GM12875 (cell line): ENCODE measurements at regions not wholly inside any gene's neighbourhood (a gene's known extent, or its start where the extent isn't known, plus 50 kb on each side); places are given as distances from the start of the nearest gene placed in this dataset.

Source experiments
- H3K4me3 ChIP-seq: one replicate; pipeline ENCODE4 v1.5.1; 2011; ENCODE audit warnings: low read depth, low read length, control low read depth
- TF ChIP-seq, protein P1 (sequence below): IDR thresholded peaks from 2 replicates; pipeline ENCODE4 v1.5.1; 2011; ENCODE audit warnings: low read depth, mild to moderate bottlenecking, control low read depth, inconsistent platforms, low read length, moderate library complexity, borderline replicate concordance; ENCODE audit not compliant: insufficient read depth

DNA sequence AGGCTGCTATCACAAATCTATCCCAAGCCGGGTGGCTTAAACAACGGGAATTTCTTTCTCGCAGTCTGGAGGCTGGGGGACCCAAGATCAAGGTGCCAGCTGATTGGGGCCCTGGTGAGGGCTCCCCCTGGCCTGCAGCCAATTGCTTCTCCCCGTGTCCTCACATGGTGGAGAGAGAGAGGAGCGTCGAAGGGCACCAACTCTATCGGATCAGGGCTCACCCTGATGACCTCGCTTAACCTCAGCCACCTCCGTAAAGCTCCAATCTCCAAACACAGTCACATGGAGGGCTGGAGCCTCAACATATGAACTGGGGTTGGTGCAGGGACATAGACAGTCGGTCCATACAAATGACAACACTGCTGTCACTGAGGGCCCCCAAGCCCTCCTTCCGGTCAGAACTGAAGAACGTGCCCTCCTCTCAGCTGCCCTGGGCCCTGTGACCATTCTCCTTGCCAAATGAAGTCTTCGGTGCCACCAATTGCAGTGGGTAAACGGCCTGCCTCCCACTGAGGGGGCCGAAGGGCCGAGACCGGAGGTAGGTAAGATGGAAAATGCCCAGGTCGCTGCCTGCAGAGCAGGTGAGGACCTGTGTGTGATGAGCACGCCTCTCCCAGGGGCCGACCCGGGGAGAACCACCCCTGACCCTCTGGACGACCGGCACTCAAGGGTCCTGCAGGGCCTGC is 211.0 kb downstream of the TOMM20 start:
- TF ChIP-seq, protein P1, sequence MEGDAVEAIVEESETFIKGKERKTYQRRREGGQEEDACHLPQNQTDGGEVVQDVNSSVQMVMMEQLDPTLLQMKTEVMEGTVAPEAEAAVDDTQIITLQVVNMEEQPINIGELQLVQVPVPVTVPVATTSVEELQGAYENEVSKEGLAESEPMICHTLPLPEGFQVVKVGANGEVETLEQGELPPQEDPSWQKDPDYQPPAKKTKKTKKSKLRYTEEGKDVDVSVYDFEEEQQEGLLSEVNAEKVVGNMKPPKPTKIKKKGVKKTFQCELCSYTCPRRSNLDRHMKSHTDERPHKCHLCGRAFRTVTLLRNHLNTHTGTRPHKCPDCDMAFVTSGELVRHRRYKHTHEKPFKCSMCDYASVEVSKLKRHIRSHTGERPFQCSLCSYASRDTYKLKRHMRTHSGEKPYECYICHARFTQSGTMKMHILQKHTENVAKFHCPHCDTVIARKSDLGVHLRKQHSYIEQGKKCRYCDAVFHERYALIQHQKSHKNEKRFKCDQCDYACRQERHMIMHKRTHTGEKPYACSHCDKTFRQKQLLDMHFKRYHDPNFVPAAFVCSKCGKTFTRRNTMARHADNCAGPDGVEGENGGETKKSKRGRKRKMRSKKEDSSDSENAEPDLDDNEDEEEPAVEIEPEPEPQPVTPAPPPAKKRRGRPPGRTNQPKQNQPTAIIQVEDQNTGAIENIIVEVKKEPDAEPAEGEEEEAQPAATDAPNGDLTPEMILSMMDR: no peak
- no peak overlapping the region for H3K4me3 ChIP-seq

- H3K4me3 ChIP-seq: no peak overlapping the region
- TF ChIP-seq, protein P1: no peak
Measured at GRCh38 chr1:234916840-234917239, 211.8 kb downstream of the TOMM20 start.

- no peak overlapping the region for H3K4me3 ChIP-seq
Measured at GRCh38 chr1:234915924-234916675, 212.5 kb downstream of the TOMM20 start.

DNA sequence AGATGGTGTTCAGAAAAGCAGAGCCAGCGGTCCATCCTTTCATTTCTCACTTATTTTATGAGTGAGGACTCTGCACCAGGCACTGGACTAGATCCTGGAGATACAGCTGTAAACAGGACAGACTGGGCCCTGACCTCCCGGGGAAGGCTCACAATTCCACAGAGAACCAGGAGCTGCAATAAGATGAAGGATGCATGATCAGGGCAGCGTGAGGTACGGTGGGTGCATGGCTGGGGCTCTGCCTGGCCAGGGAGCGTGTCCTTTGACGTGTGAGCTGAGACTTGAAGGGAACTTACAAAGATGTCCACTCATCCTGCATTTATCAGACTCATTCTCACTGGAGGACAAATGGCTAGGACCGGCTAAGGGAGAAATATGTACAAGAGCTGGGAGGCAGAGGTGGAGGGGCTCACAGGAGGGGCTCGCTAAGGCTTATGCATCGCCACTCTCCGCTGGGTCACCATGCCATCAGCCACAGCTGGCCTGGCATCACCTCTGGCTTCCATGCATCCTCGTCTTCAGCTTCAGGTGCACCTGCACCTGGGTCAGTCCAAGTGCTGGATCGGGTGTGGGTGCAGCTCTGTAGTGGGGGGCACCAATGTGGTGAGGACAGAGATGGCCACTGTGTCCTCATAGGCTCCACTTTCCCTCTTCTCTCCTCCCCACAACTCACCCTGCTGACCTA is 213.9 kb downstream of the TOMM20 start:
- TF ChIP-seq, protein P1: no peak
- no peak overlapping the region for H3K4me3 ChIP-seq

More at GRCh38 chr1:234915924-234916675, 212.5 kb downstream of the TOMM20 start:
- TF ChIP-seq, protein P1: no peak

DNA sequence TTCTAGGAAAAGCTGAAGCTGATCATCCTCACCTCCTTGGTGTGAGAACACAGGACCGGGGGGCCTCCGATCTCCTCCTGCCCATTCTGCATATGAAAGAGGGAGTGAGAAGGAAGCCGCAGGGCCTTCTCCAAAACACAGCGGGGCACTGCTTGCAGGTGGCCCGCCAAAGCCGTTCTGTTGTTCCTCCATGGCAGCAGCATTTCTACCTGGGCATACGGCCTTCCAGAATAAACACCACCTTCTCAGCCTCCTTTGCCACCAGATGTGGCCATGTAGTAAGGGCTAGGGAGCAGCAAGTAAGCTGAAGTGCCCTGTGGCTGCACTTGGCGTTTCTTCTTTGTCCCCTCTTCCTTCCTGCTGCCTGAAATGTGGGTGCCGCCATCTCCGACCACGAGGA is 214.9 kb downstream of the TOMM20 start:
- no peak overlapping the region for H3K4me3 ChIP-seq
- TF ChIP-seq, protein P1: no peak

DNA sequence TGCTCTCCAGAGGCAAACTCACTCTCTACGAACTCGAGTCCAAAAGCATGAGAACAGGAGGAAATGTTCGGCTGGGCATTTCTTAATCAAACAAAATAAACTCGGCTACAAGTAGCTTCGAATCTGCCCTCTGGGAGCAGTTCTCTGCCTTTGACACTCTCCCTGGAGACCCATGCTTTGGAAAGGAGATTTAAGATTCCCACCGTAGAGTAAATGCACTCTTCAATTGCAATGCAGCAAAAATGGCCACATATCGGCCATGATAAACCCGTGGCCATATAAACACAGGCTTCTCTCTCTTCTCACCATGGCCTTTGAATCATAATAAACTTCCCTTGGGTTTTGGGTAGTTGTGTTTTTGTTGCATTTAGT is 215.4 kb downstream of the TOMM20 start:
- TF ChIP-seq, protein P1: no peak
- H3K4me3 ChIP-seq: no peak overlapping the region
